ENCODE measurements at regions not wholly inside any gene's neighbourhood (a gene's known extent, or its start where the extent isn't known, plus 50 kb on each side); places are given as distances from the start of the nearest gene placed in this dataset. TPM values are rescaled to one million over a fixed set of nuclear protein-coding genes. Genes with fewer than 3 reads are reported as not detected.

- POLR2A ChIA-PET = no interaction called here
- Mint-ChIP-seq H3K27ac (no peak overlapping the region), H3K27me3 (peaks cover 11% of the 10 kb centered on the region), H3K9me3 (ENCODE audit: insufficient read depth) (no peaks in the 10 kb centered on the region), H3K4me1 (no peaks in the 10 kb centered on the region), H3K4me3 (no peak overlapping the region)
- 100% methylated on average over 1 of the region's 3 CpGs for WGBS (ENCODE audit: insufficient coverage)
- Histone ChIP-seq H3K4me3 (ENCODE audit: control extremely low read depth in 1 of 5, extremely low read depth in 1 of 5, insufficient read depth in 1 of 5, low read depth in 2 of 5, low read length in 4 of 5) (no peak overlapping the region), H3K4me1 (ENCODE audit: control insufficient read depth in 2 of 2, insufficient read depth in 2 of 2, low read length in 2 of 2) (no peaks in the 10 kb centered on the region), H3K27ac (ENCODE audit: low read length in 2 of 2) (no peak overlapping the region), H3K27me3 (replicated peaks in 1 of 4; ENCODE audit: control extremely low read depth in 1 of 4, control insufficient read depth in 3 of 4, insufficient read depth in 4 of 4, low read length in 3 of 4) (no peaks in the 10 kb centered on the region), H4K20me1 (ENCODE audit: control insufficient read depth, insufficient read depth, low read length, poor library complexity, severe bottlenecking) (no peaks in the 10 kb centered on the region), H3K36me3 (replicated peaks in 1 of 2; ENCODE audit: control extremely low read depth in 1 of 2, control insufficient read depth in 1 of 2, extremely low read depth in 1 of 2, insufficient read depth in 2 of 2, low read length in 1 of 2) (no peaks in the 10 kb centered on the region), H3K4me2 (replicated peaks; ENCODE audit: low read depth, low read length, poor library complexity, severe bottlenecking) (no peak overlapping the region), H3K79me2 (ENCODE audit: control insufficient read depth, insufficient read depth, low read length) (no peaks in the 10 kb centered on the region), H3K9ac (ENCODE audit: low read length) (no peak overlapping the region), H3K9me3 (ENCODE audit: control extremely low read depth in 1 of 3, control insufficient read depth in 2 of 3, insufficient read depth in 1 of 3, low read length in 2 of 3) (peaks cover 0 to 9% (median 0%) of the 10 kb centered on the region in 3 donors), H2AFZ (ENCODE audit: insufficient read depth, low read depth, low read length, poor library complexity, severe bottlenecking) (no peak overlapping the region)
- intact Hi-C loops (cut with micrococcal nuclease) = no loop called here
- no peak for ATAC-seq (ENCODE audit: low read depth)
- no peak for DNase-seq
- CTCF ChIA-PET = no interaction called here
- no peak for TF ChIP-seq EZH2 (IDR thresholded peaks at IDR 0.05; ENCODE audit: borderline replicate concordance, insufficient read depth, low read depth, low read length, poor library complexity, severe bottlenecking)
- TF ChIP-seq, protein P1, sequence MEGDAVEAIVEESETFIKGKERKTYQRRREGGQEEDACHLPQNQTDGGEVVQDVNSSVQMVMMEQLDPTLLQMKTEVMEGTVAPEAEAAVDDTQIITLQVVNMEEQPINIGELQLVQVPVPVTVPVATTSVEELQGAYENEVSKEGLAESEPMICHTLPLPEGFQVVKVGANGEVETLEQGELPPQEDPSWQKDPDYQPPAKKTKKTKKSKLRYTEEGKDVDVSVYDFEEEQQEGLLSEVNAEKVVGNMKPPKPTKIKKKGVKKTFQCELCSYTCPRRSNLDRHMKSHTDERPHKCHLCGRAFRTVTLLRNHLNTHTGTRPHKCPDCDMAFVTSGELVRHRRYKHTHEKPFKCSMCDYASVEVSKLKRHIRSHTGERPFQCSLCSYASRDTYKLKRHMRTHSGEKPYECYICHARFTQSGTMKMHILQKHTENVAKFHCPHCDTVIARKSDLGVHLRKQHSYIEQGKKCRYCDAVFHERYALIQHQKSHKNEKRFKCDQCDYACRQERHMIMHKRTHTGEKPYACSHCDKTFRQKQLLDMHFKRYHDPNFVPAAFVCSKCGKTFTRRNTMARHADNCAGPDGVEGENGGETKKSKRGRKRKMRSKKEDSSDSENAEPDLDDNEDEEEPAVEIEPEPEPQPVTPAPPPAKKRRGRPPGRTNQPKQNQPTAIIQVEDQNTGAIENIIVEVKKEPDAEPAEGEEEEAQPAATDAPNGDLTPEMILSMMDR (IDR thresholded peaks at IDR 0.05) = no peak
Observed at GRCh38 chr2:216911008-216911407, 51.1 kb upstream of the TNP1 start.

DNA sequence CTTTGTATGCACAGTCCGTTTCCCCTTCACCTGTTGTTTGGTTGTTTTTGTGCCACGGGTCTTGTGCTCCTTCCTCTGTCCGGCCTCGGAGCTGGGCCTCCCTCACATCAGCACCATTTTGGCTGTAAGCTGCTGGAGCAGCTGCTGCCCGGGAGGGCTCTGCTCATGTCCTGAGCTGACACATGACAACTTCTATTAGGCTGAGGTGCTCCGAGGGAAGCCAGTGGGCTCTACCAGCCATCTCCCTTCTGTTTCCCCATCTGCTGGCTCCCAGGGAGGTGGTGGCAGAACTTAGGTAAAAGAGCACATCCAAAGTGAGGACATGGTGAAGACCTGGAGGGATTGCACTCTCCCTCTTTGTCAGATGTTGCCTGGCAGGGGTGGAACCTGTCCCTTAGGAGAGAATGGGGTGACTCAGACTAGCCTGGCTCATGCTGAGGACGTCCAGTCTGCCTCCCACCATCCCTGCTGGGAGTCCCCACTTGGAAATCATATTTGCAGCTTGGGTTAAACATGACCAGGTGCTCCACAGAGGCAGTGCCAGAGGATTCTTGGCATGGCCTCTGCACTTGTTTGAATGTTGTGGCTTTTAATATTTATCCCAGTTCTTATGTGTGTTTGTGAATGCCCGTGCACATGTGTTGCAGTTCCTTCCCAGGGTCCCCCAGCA is 49.8 kb upstream of the TNP1 start:
- H3K79me2 ChIP-seq (ENCODE audit: control insufficient read depth, insufficient read depth, low read length) = no peaks in the 10 kb centered on the region
- no peak overlapping the region for H2AFZ ChIP-seq (ENCODE audit: insufficient read depth, low read depth, low read length, poor library complexity, severe bottlenecking)
- intact Hi-C loops (cut with micrococcal nuclease) = no loop called here
- ATAC-seq (ENCODE audit: low read depth) = no peak
- no peak for DNase-seq
- Mint-ChIP-seq H3K4me3 (no peak overlapping the region), H3K9me3 (ENCODE audit: insufficient read depth) (no peaks in the 10 kb centered on the region), H3K4me1 (no peaks in the 10 kb centered on the region), H3K27me3 (peaks cover 12% of the 10 kb centered on the region), H3K27ac (no peak overlapping the region)
- POLR2A ChIA-PET = no interaction called here
- H3K27me3 ChIP-seq (replicated peaks in 1 of 4; ENCODE audit: control extremely low read depth in 1 of 4, control insufficient read depth in 3 of 4, insufficient read depth in 4 of 4, low read length in 3 of 4) = no peaks in the 10 kb centered on the region
- 69% methylated on average over 8 of the region's 8 CpGs for WGBS (ENCODE audit: insufficient coverage)
- H3K4me3 ChIP-seq (ENCODE audit: control extremely low read depth in 1 of 5, extremely low read depth in 1 of 5, insufficient read depth in 1 of 5, low read depth in 2 of 5, low read length in 4 of 5) = no peak overlapping the region
- no peak overlapping the region for H3K9ac ChIP-seq (ENCODE audit: low read length)
- no peak for TF ChIP-seq EZH2 (IDR thresholded peaks at IDR 0.05; ENCODE audit: borderline replicate concordance, insufficient read depth, low read depth, low read length, poor library complexity, severe bottlenecking)
- TF ChIP-seq, protein P1 (IDR thresholded peaks at IDR 0.05) = no peak
- no peak overlapping the region for H3K27ac ChIP-seq (ENCODE audit: low read length in 2 of 2)
- no peaks in the 10 kb centered on the region for H4K20me1 ChIP-seq (ENCODE audit: control insufficient read depth, insufficient read depth, low read length, poor library complexity, severe bottlenecking)
- H3K4me2 ChIP-seq (replicated peaks; ENCODE audit: low read depth, low read length, poor library complexity, severe bottlenecking) = no peak overlapping the region
- H3K36me3 ChIP-seq (replicated peaks in 1 of 2; ENCODE audit: control extremely low read depth in 1 of 2, control insufficient read depth in 1 of 2, extremely low read depth in 1 of 2, insufficient read depth in 2 of 2, low read length in 1 of 2) = no peaks in the 10 kb centered on the region
- H3K9me3 ChIP-seq (ENCODE audit: control extremely low read depth in 1 of 3, control insufficient read depth in 2 of 3, insufficient read depth in 1 of 3, low read length in 2 of 3) = peaks cover 0 to 3% (median 0%) of the 10 kb centered on the region in 3 donors
- CTCF ChIA-PET = no interaction called here
- H3K4me1 ChIP-seq (ENCODE audit: control insufficient read depth in 2 of 2, insufficient read depth in 2 of 2, low read length in 2 of 2) = no peaks in the 10 kb centered on the region

Small RNAs in the stretch of these regions (small RNA-seq; reads per million reads assigned to genes)
- gene RF01983 (ENCODE audit: insufficient read length, low read depth, low replicate concordance) = not detected
